HG03025 (cell line): ENCODE measurements at regions not wholly inside any gene's neighbourhood (a gene's known extent, or its start where the extent isn't known, plus 50 kb on each side); places are given as distances from the start of the nearest gene placed in this dataset.
"Not testable (repeated sequence)": the region's sequence is repeated elsewhere in the genome, so short reads cannot be mapped to it uniquely, and the experiment has no call there.

Experiments
- ATAC-seq: cut with Tn5 transposase; IDR thresholded peaks from one replicate; pipeline ENCODE4 v1.9.1; 2021; ENCODE audit warnings: mild to moderate bottlenecking, moderate library complexity; ENCODE audit not compliant: unreplicated experiment, low FRiP score

- no peak for ATAC-seq
Measured at GRCh38 chr5:122661496-122662180, 113.2 kb upstream of the SNX2 start.

- no peak for ATAC-seq
Measured at GRCh38 chr5:122665051-122665450, 109.8 kb upstream of the SNX2 start.

GRCh38 chr5:122668552-122668951, 106.3 kb upstream of the SNX2 start:
- no peak for ATAC-seq

DNA sequence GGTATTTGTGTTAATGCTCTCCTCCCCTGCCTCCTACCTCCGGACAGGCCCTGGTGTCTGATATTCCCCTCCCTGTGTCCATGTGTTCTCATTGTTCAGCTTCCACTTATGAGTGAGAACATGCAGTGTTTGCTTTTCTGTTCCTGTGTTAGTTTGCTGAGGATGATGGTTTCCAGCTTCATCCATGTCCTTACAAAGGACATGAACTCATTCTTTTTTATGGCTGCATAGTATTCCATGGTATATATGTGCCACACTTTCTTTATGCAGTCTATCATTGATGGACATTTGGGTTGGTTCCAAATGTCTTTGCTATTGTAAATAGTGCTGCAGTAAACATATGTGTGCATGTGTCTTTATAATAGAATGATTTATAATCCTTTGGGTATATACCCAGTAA, 105.2 kb upstream of the SNX2 start:
- not testable (repeated sequence) for ATAC-seq

DNA sequence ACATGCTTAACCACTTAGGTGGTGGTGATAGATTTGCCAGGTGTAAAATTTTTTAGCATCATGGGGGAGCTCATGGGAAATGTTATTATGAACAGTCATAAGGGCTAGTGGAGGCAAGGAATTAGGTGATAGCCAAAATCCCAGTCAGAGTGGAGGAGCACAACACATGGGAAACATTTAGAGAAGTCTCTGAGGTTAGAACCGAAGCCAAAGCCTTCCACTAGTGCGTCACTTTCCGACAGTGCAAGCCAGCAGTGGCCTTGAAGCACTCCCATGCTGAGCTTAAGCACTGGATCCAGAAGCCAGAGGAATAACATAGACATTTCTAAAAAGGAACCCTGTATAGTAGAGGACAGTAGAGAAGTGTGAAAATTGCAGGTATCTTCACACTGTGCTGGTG, 101.5 kb upstream of the SNX2 start:
- no peak for ATAC-seq

DNA sequence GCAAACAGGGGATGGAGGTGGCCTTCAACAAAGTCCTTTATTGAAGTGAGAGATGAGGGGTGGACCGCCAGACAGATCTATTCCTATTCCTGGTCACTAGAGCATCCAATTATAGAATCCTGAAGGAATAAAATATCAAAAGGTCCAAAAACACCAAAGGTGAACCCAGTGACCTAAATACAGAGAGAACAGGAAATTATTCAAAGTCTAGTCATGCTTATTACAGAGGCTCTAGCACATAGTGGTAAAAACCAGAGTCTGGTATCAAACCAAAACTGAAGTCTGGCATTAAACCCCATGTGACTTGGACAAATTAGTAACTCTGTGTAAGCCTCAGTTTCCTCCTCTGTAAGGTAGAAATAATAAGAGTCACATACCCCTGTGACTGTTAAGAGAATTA, 100.5 kb upstream of the SNX2 start:
- ATAC-seq, result no peak

DNA sequence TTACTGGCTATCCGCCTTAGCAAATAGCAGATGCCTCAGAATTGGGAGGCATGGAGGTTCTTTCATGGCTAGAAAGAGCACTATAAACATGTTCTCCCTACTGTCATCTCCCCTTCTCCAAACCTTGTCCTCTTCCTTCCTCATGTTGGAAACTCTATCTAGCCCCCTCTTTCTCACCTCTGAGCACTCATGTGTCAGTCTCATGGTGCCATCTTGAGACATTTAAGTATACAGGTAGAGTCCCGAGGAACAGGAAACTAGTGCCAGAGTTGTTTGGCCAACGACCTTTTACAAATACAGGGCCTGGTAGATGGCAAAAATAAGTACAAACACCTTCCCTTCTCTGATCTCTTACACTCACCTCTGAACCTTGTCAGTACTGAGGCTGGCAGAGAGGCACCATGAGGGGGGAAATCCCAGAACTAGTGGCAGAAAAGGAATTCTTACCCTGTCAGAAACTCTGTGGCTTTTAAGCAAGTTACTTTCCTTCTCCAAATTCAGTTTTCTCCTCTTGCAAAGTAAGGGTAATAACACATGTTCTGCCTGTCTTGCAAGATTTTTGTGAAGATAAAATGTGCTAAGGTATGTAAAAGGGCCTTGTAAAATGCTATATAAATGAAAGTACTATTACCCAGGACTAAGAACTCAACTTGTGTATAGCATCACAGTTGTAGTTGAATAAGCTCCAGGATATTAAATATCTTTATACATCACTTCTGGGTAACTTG, 94.1 kb upstream of the SNX2 start:
- no peak for ATAC-seq

- ATAC-seq, result no peak
Measured at GRCh38 chr5:122683631-122684030, 91.2 kb upstream of the SNX2 start.

DNA sequence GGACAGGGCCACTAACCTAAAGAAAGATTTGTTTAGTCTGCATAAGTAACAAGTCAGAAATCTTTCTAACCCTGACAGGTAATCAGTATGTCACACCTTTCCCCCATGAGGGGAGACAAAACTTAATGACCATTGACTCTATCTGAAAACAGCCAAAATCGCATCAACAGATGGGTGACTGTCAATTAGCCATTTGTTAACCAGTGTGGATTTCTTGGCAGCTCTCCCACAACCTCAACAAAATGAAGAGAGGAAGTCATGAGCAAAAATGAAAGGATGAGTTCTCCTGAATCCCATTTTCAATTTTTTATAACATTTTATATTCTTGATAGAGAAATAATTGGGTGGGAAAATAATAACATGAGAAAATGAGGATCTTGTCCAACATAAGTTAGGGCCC, 84.6 kb upstream of the SNX2 start:
- no peak for ATAC-seq

GRCh38 chr5:122691931-122692330, 82.9 kb upstream of the SNX2 start:
- no peak for ATAC-seq

- ATAC-seq, result no peak
Measured at GRCh38 chr5:122693963-122694362, 80.9 kb upstream of the SNX2 start.

DNA sequence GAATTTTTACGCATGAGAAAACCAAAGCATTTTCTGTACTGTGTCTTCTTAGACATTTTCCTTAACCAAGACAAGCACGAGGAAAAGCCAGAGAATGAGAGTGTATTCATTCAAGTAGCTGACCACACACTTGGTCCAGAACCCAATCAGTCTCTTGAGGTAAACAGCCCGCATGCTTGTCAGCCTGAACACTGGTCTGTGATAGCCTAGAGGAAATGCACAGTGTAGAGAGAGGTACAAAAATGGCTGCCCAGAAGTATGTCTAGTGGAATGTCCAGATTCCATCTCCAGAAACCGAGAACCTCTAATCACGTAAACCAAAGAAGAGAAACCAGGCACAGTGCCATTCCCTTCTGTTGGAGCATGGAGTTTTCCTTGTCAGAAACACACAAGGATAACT, 80.0 kb upstream of the SNX2 start:
- no peak for ATAC-seq

DNA sequence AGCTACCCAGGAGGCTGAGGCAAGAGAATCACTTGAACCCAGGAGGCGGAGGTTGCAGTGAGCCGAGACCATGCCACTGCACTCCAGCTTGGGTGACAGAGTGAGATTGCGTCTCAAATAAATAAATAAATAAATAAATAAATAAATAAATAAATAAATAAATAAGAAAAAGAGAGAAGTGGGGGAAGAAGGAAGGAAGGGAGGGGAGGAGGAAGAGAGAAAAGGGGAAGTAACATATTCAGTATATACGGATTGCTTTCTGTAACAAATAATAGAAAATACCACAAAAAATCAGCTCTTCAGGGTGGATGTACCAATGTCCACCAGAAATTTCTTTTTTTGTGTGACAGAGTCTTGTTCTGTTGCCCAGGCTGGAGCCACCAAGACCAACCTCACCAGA, 78.1 kb upstream of the SNX2 start:
- not testable (repeated sequence) for ATAC-seq

GRCh38 chr5:122697191-122697590, 77.7 kb upstream of the SNX2 start:
- no peak for ATAC-seq

- no peak for ATAC-seq
Measured at GRCh38 chr5:122699201-122699600, 75.7 kb upstream of the SNX2 start.

DNA sequence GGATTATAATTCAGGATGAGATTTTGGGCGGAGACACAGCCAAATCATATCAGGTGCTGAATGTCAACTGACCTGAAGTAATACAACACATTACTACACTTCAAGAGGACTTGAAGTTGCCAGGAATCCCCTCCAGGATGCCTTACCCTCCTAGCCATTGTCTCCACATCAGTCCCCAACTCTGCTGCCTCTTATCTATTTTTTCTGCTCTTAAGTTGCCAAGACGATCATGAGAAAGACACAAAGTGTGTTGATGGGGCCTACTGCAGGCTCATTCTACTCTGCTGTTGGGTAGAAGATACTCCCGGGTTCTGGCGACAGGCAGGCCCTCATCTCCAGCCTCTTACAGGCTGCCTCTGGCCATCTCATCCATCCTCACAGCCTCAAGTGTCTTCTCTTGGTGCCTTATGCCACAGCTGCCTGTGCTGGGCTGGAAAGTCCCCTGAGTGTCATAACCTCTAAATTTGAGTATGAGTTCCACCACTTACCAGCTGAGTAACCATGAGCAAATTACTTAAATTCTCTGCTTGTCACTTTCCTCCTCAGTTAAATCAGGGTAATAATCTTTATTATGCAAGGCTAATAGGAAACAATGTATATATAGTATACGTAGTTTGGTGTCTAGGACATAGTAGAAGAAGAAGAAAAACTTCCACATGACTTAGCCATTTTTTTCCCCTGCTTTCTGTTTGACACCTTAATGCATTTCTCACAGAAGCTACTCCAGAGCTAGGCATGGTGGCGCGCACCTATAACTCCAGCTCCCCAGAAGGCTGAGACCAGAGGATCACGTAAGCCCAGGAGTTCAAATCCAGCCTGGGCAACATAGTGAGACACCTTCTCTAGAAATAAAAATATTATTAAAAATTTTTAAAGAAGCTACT, 73.0 kb upstream of the SNX2 start:
- ATAC-seq, result peak; percentile 99

DNA sequence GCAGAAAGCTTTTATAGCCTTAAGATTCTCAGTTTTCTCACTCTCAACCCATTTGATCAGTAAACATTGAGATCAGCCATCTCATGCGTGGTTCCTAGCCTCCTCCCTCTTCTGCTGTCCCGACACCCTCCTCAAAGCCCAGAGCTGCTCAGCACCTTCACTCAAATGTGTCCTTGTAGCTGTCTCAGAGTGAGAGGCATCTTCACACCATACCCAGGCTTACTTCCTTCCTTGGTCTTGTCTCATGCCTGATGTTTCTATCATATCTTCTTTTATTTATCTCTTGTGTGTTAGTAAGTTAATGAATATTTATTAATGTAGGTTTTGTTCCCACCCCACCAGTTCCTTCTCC, 72.4 kb upstream of the SNX2 start:
- ATAC-seq, result no peak

DNA sequence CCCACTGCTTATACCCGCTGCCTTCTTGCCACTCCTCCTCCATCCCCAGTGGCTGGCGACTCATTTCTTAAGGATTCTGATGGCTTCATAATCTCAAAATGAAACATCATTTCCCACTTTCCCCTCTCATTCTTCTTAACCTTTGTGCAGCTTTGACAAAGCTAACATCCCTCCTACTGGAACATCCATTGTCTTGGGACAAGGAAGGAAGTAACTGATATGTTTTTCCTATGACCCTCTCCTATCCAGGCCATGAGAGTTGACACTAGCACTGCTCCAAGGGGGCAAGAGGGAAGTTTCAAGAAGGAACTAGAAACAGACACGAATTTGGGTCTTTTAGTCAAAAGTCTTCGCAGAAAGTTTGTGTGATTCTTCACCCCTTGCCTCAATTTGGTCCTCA, 71.7 kb upstream of the SNX2 start:
- no peak for ATAC-seq

GRCh38 chr5:122704247-122705036, 70.4 kb upstream of the SNX2 start:
- ATAC-seq, result no peak

DNA sequence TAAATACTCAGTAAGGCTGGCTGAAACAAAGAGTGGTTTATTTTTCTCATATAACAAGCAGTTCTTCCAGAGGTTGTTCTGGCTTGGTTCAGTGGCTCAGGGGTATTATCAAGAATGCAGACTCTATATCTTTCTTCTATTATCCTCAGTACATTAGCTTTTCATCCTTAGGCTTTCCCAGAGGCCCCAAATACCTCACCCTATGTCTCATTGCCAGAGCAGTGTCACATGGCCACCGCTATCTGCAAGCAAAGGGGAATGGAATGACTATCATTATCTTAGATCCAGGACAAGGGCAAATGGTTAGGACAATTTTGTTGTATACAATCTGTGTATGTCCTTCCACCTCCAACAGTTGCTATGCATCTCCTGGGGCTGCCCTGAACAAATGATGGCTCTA, 69.0 kb upstream of the SNX2 start:
- ATAC-seq, result no peak

DNA sequence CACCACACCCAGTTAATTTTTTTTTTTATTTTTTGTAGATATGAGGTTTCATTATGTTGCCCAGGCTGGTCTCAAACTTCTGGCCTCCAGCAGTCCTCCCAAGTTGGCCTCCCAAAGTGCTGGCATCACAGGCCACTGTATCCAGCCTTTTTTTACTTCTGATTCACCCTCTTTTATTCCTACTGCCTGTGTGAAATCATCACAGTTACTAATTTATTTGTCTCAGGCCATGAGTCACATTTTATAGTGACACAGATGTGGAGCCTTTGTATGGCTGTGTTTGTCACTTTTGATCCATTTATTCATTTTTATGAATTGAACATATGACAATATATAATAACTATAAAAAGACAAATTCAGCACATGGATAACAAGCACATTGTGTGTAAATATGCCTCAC, 67.1 kb upstream of the SNX2 start:
- no peak for ATAC-seq
